K562 (cell line): ENCODE measurements at regions not wholly inside any gene's neighbourhood (a gene's known extent, or its start where the extent isn't known, plus 50 kb on each side); places are given as distances from the start of the nearest gene placed in this dataset.

ENCODE experiments used
- ATAC-seq: fragments of 200-7000 bp; cut with Tn5 transposase; 3 replicates; pipeline ENCODE4 v1.9.1; 2020; ENCODE audit warnings: moderate library complexity
- BruUV-seq: library from RNA; stranded (reverse); fragments of 400-500 nt; replicated peaks from 2 replicates; lab custom pipeline; 2021; lab: Mats Ljungman, UMichigan
- CTCF ChIA-PET: fragments of 300-600 bp; formaldehyde crosslinking; extraction: SDS; loops from one replicate; lab custom pipeline; 2021; ENCODE audit warnings: low intra/inter-chr PET ratio; lab: Yijun Ruan, JAX
- POLR2A ChIA-PET: fragments of 300-600, 350-650 bp; sonication (Branson Sonifier 250); formaldehyde crosslinking; extraction: SDS; loops from one replicate; lab custom pipeline; 2021; ENCODE audit warnings: antibody characterized with exemption, inconsistent platforms; lab: Yijun Ruan, JAX
- DNase-seq, 4 experiments: peaks; one replicate each; pipeline versions ENCODE4 v3.0.0 to v3.0.0-alpha.2; 2011 to 2018; ENCODE audit warnings: low spot score in 3 of 4, mixed read lengths in 3 of 4; ENCODE audit errors: extremely low read depth in 1 of 4
- FAIRE-seq: peaks from 2 replicates; lab custom pipeline; 2011; peaks lifted over from hg19 to GRCh38; lab: Jason Lieb, UNC
- H2AFZ ChIP-seq: 2 replicates; pipeline ENCODE4 v1.6.0; 2011; ENCODE audit warnings: low read depth, low read length, control low read depth, inconsistent platforms
- H3K27ac ChIP-seq: fragments of 200-600 bp; 3 replicates; pipeline ENCODE4 v1.8.0; 2011; ENCODE audit warnings: low read depth, mild to moderate bottlenecking, control low read depth, inconsistent platforms, low read length, moderate library complexity, mixed read lengths; ENCODE audit errors: extremely low read depth
- H3K27me3 ChIP-seq, 2 experiments: fragments of 300-600 bp in 1 of 2; 2 replicates in 1 of 2; 3 replicates in 1 of 2; pipeline versions ENCODE4 v1.6.0 to v1.8.0; 2011; ENCODE audit warnings: inconsistent platforms in 2 of 2, low read length in 2 of 2, mild to moderate bottlenecking in 1 of 2, mixed read lengths in 1 of 2, moderate library complexity in 1 of 2; ENCODE audit not compliant: control insufficient read depth in 2 of 2, insufficient read depth in 2 of 2
- H3K36me3 ChIP-seq: fragments of 300-600 bp; 3 replicates; pipeline ENCODE4 v1.8.0; 2011; ENCODE audit warnings: mild to moderate bottlenecking, low read length, inconsistent platforms; ENCODE audit not compliant: control insufficient read depth, insufficient read depth
- H3K4me1 ChIP-seq, 2 experiments: fragments of 200-600 bp in 1 of 2; replicated peaks in 1 of 2; 2 replicates in 1 of 2; 3 replicates in 1 of 2; pipeline versions ENCODE4 v1.5.1 to v1.8.0; 2011; ENCODE audit warnings: inconsistent platforms in 2 of 2, low read length in 2 of 2, mild to moderate bottlenecking in 1 of 2, mixed read lengths in 1 of 2, moderate library complexity in 1 of 2; ENCODE audit not compliant: control insufficient read depth in 2 of 2, insufficient read depth in 2 of 2
- H3K4me2 ChIP-seq: 2 replicates; pipeline ENCODE4 v1.6.1; 2011; ENCODE audit warnings: low read length, control low read depth, inconsistent platforms, mixed read lengths; ENCODE audit not compliant: insufficient read depth
- H3K4me3 ChIP-seq: fragments of 200-600 bp; sonication (generic), shearing (Covaris generic); 2 replicates; pipeline ENCODE4 v1.5.1; 2016; ENCODE audit warnings: control low read depth, inconsistent platforms
- H3K79me2 ChIP-seq: fragments of 200-600 bp; 3 replicates; pipeline ENCODE4 v1.8.0; 2011; ENCODE audit warnings: low read length, inconsistent platforms; ENCODE audit not compliant: control insufficient read depth, insufficient read depth
- H3K9ac ChIP-seq, 2 experiments: 2 replicates each; pipeline versions ENCODE4 v1.6.0 to v1.6.1; 2011; ENCODE audit warnings: low read depth in 2 of 2, low read length in 2 of 2, control low read depth in 1 of 2, inconsistent platforms in 1 of 2, mild to moderate bottlenecking in 1 of 2, mixed read lengths in 1 of 2; ENCODE audit not compliant: insufficient read depth in 1 of 2
- H3K9me1 ChIP-seq: one replicate; pipeline ENCODE4 v1.6.0; 2011; ENCODE audit warnings: inconsistent platforms, mild to moderate bottlenecking, low read length, moderate library complexity; ENCODE audit not compliant: control insufficient read depth, insufficient read depth
- H3K9me3 ChIP-seq: replicated peaks from 2 replicates; pipeline ENCODE4 v1.5.1; 2011; ENCODE audit warnings: low read depth, low read length, inconsistent platforms; ENCODE audit not compliant: control insufficient read depth, insufficient read depth
- H4K20me1 ChIP-seq: replicated peaks from 2 replicates; pipeline ENCODE4 v1.6.1; 2011; ENCODE audit warnings: low read length, inconsistent platforms, mixed read lengths; ENCODE audit not compliant: control insufficient read depth, insufficient read depth
- ARID1B ChIP-seq: fragments of 450-650 bp; IDR thresholded peaks from 2 replicates; pipeline ENCODE4 v1.6.1; 2016; ENCODE audit warnings: antibody characterized with exemption, mild to moderate bottlenecking, inconsistent platforms
- CBX3 ChIP-seq, 2 experiments: IDR thresholded peaks; 1 replicate in 1 of 2; 2 replicates in 1 of 2; pipeline ENCODE4 v1.6.1; 2012; ENCODE audit warnings: inconsistent platforms in 2 of 2, low read length in 2 of 2, borderline replicate concordance in 1 of 2, control low read depth in 1 of 2
- CREM ChIP-seq: IDR thresholded peaks from 2 replicates; pipeline ENCODE4 v1.6.1; 2014; ENCODE audit warnings: antibody characterized with exemption, low read depth
- DMBX1 ChIP-seq: fragments of 250-450 bp; sonication (Bioruptor Pico); IDR thresholded peaks from 2 replicates; pipeline ENCODE4 v1.8.0; 2022; ENCODE audit warnings: inconsistent platforms, mild to moderate bottlenecking, moderate library complexity, borderline replicate concordance
- ELF1 ChIP-seq: fragments of 200-800 bp; sonication (Bioruptor generic); IDR thresholded peaks from 2 replicates; pipeline ENCODE4 v1.6.1; 2016; ENCODE audit warnings: missing genetic modification characterization, missing compliant biosample characterization
- GATA2 ChIP-seq: sonication (generic); formaldehyde crosslinking; IDR thresholded peaks from 2 replicates; pipeline ENCODE4 v1.4.0; 2020; ENCODE audit warnings: mild to moderate bottlenecking, missing genetic modification reagents
- NFIC ChIP-seq: fragments of 450-650 bp; IDR thresholded peaks from 2 replicates; pipeline ENCODE4 v1.6.1; 2017; ENCODE audit warnings: mild to moderate bottlenecking, inconsistent platforms
- RBBP5 ChIP-seq: fragments of 200-600 bp; sonication (generic); IDR thresholded peaks from 2 replicates; pipeline ENCODE4 v1.6.1; 2012; ENCODE audit warnings: borderline replicate concordance, mild to moderate bottlenecking, low read length, control low read depth, inconsistent platforms; ENCODE audit not compliant: insufficient read depth, poor library complexity, severe bottlenecking
- RBM39 ChIP-seq: fragments of 200-400 bp; formaldehyde crosslinking; optimal IDR thresholded peaks from 2 replicates; pipeline ENCODE3; 2018; ENCODE audit warnings: low read depth, low read length
- RFX1 ChIP-seq: fragments of 450-650 bp; IDR thresholded peaks from 2 replicates; pipeline ENCODE4 v1.6.1; 2016; ENCODE audit warnings: mild to moderate bottlenecking, moderate library complexity
- SIRT6 ChIP-seq: IDR thresholded peaks from one replicate; pipeline ENCODE4 v1.6.1; 2012; ENCODE audit warnings: low read depth, mild to moderate bottlenecking, control low read depth, inconsistent platforms, low read length, moderate library complexity
- STAT5B ChIP-seq: fragments of 250-450 bp; sonication (Bioruptor Pico); IDR thresholded peaks from 2 replicates; pipeline ENCODE4 v1.8.0; 2021; ENCODE audit warnings: mild to moderate bottlenecking, inconsistent platforms
- ZNF24 ChIP-seq: fragments of 450-650 bp; IDR thresholded peaks from 2 replicates; pipeline ENCODE4 v1.6.1; 2016
- ZNF263 ChIP-seq: sonication (generic); formaldehyde crosslinking; IDR thresholded peaks from 2 replicates; pipeline ENCODE4 v1.8.0; 2022; ENCODE audit warnings: mild to moderate bottlenecking, missing genetic modification reagents, borderline replicate concordance
- ZNF75A ChIP-seq: fragments of 450-650 bp; formaldehyde crosslinking; IDR thresholded peaks from 2 replicates; pipeline ENCODE4 v1.4.0; 2020; ENCODE audit warnings: mild to moderate bottlenecking
- WGBS: fragments of 100-300 bp; shearing (Covaris generic); methylation state at CpG from one replicate; pipeline ENCODE4 v1.1.6; 2016; ENCODE audit warnings: low coverage, mixed read lengths; ENCODE audit not compliant: insufficient coverage; ENCODE audit errors: missing lambda C conversion rate; 5-methylcytosine and 5-hydroxymethylcytosine counted together
- in situ Hi-C: fragments of 300-500 bp; cut with MboI; formaldehyde crosslinking; loops from 4 replicates; pipeline ENCODE4 v1.15.0; 2018; ENCODE audit warnings: inconsistent platforms, mixed read lengths
- intact Hi-C: fragments of 100-400 bp; cut with micrococcal nuclease; formaldehyde crosslinking; loops from 2 replicates; pipeline ENCODE4 v1.14.2; 2022
- TF ChIP-seq, protein P1 (sequence below): fragments of 450-650 bp; IDR thresholded peaks from 2 replicates; pipeline ENCODE4 v1.6.1; 2016; ENCODE audit warnings: missing biosample characterization, missing genetic modification characterization

DNA sequence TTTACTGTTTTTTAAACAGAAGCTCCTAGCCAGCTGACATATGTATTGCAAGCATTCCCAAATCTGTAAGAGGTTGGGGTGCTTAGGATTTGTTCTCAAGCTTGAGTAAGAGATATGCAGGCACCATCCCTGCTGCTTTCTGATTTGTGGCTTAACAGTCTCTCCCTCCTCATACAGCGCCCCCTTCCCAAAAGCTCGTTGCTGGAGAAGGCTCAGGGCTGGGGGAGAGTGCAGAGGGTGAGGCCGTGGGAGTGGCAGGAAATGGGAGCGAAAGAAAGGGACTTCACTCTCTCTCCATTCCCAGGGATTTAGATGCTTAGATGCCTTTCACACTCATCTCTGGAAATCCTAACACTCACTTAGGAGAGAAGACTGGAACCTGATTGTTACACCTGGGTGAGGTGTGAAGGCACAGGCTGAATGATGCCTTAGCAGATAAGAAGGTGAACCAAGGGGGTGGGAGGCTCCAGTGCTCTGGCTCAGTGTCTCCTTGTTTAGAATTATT lies 172.0 kb downstream of the C12orf75 start:
- TF ChIP-seq RBM39 = no peak
- no peak for TF ChIP-seq ZNF75A (CRISPR knock-in tag)
- TF ChIP-seq, protein P1, sequence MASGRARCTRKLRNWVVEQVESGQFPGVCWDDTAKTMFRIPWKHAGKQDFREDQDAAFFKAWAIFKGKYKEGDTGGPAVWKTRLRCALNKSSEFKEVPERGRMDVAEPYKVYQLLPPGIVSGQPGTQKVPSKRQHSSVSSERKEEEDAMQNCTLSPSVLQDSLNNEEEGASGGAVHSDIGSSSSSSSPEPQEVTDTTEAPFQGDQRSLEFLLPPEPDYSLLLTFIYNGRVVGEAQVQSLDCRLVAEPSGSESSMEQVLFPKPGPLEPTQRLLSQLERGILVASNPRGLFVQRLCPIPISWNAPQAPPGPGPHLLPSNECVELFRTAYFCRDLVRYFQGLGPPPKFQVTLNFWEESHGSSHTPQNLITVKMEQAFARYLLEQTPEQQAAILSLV (tag) = no peak
- TF ChIP-seq CREM = no peak
- no peak for TF ChIP-seq RFX1
- TF ChIP-seq STAT5B (CRISPR knock-in tag) = no peak

DNA sequence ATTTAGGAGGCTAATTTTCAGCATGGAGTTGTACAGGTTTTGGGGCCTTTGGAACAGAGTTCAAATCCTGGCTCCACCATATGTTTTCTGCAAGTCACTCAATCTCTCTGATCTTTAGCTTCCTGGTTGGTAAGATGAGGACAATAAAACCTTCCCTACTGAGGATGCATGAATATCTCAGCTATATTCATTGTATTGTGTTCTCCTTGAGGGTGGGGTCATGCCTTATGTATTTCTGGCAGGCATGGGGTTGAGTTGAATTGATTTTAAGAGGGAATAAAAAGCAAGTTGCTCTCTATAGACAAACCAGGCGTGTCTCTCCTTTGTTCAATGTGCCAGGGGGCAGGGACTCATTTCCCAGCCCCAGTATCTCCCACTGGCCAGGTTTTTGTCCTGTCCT lies 173.1 kb downstream of the C12orf75 start:
- WGBS = 0% methylated on average over 1 of the region's 1 CpG
- POLR2A ChIA-PET = interaction anchor here (0.7 kb wide), 1 partner anchor 9 kb away, joined by 4 read pairs; no protein-coding TSS in a partner anchor
- no peak for TF ChIP-seq DMBX1
- TF ChIP-seq ZNF263 (CRISPR knock-in tag) = no peak
- TF ChIP-seq ELF1 (tag) = no peak
- no peak for TF ChIP-seq NFIC
- no peak for TF ChIP-seq RBBP5
- TF ChIP-seq GATA2 (CRISPR knock-in tag) = no peak
- TF ChIP-seq ARID1B = no peak
- TF ChIP-seq CBX3 (IDR thresholded peaks at IDR 0.05; ENCODE audit: borderline replicate concordance in 1 of 2, low read length in 2 of 2) = no peak
- TF ChIP-seq SIRT6 = no peak
- no peak for TF ChIP-seq ZNF24

More for the DNA sequence above, 172.0 kb downstream of the C12orf75 start:
- 3% methylated on average over 4 of the region's 4 CpGs for WGBS
- ATAC-seq (no peak), FAIRE-seq (no peak), DNase-seq (no peak)
- no peaks in the 10 kb centered on the region for H4K20me1 ChIP-seq
- no peak overlapping the region for H3K4me2 ChIP-seq
- H3K27ac ChIP-seq = no peak overlapping the region
- in situ Hi-C loops = no loop called here
- no peaks in the 10 kb centered on the region for H3K27me3 ChIP-seq
- no peaks in the 10 kb centered on the region for H3K4me1 ChIP-seq
- no TSS peak for BruUV-seq
- ChIA-PET CTCF (no interaction called here), POLR2A (no interaction called here)
- H3K9me1 ChIP-seq = no peaks in the 10 kb centered on the region
- H2AFZ ChIP-seq = no peak overlapping the region
- H3K9ac ChIP-seq = no peak overlapping the region
- no peaks in the 10 kb centered on the region for H3K9me3 ChIP-seq
- no peaks in the 10 kb centered on the region for H3K79me2 ChIP-seq
- H3K4me3 ChIP-seq = no peak overlapping the region
- no peaks in the 10 kb centered on the region for H3K36me3 ChIP-seq
- intact Hi-C loops = no loop called here

More for the DNA sequence above, 173.1 kb downstream of the C12orf75 start:
- BruUV-seq = no TSS peak
- Histone ChIP-seq H3K9ac (no peak overlapping the region), H3K4me2 (no peak overlapping the region), H3K36me3 (no peaks in the 10 kb centered on the region), H3K9me3 (no peaks in the 10 kb centered on the region), H3K9me1 (no peaks in the 10 kb centered on the region), H3K4me1 (no peaks in the 10 kb centered on the region), H3K27ac (no peak overlapping the region), H2AFZ (no peak overlapping the region), H3K4me3 (no peak overlapping the region), H3K27me3 (no peaks in the 10 kb centered on the region), H4K20me1 (no peaks in the 10 kb centered on the region), H3K79me2 (no peaks in the 10 kb centered on the region)
- ATAC-seq = no peak
- in situ Hi-C loops (no loop called here), intact Hi-C loops (no loop called here)
- DNase-seq = no peak
- no peak for FAIRE-seq
- CTCF ChIA-PET = no interaction called here
